K562 (cell line): ENCODE measurements at regions not wholly inside any gene's neighbourhood (a gene's known extent, or its start where the extent isn't known, plus 50 kb on each side); places are given as distances from the start of the nearest gene placed in this dataset.
"Not testable (repeated sequence)": the region's sequence is repeated elsewhere in the genome, so short reads cannot be mapped to it uniquely, and the experiment has no call there.

Source experiments
- ATAC-seq: fragments of 200-7000 bp; cut with Tn5 transposase; 3 replicates; pipeline ENCODE4 v1.9.1; 2020; ENCODE audit warnings: moderate library complexity
- BruUV-seq: library from RNA; stranded (reverse); fragments of 400-500 nt; replicated peaks from 2 replicates; lab custom pipeline; 2021; lab: Mats Ljungman, UMichigan
- CTCF ChIA-PET: fragments of 300-600 bp; formaldehyde crosslinking; extraction: SDS; loops from one replicate; lab custom pipeline; 2021; ENCODE audit warnings: low intra/inter-chr PET ratio; lab: Yijun Ruan, JAX
- POLR2A ChIA-PET: fragments of 300-600, 350-650 bp; sonication (Branson Sonifier 250); formaldehyde crosslinking; extraction: SDS; loops from one replicate; lab custom pipeline; 2021; ENCODE audit warnings: antibody characterized with exemption, inconsistent platforms; lab: Yijun Ruan, JAX
- DNase-seq, 4 experiments: peaks; one replicate each; pipeline versions ENCODE4 v3.0.0 to v3.0.0-alpha.2; 2011 to 2018; ENCODE audit warnings: low spot score in 3 of 4, mixed read lengths in 3 of 4; ENCODE audit errors: extremely low read depth in 1 of 4
- FAIRE-seq: peaks from 2 replicates; lab custom pipeline; 2011; peaks lifted over from hg19 to GRCh38; lab: Jason Lieb, UNC
- H2AFZ ChIP-seq: 2 replicates; pipeline ENCODE4 v1.6.0; 2011; ENCODE audit warnings: low read depth, low read length, control low read depth, inconsistent platforms
- H3K27ac ChIP-seq: fragments of 200-600 bp; 3 replicates; pipeline ENCODE4 v1.8.0; 2011; ENCODE audit warnings: low read depth, mild to moderate bottlenecking, control low read depth, inconsistent platforms, low read length, moderate library complexity, mixed read lengths; ENCODE audit errors: extremely low read depth
- H3K27me3 ChIP-seq, 2 experiments: fragments of 300-600 bp in 1 of 2; 2 replicates in 1 of 2; 3 replicates in 1 of 2; pipeline versions ENCODE4 v1.6.0 to v1.8.0; 2011; ENCODE audit warnings: inconsistent platforms in 2 of 2, low read length in 2 of 2, mild to moderate bottlenecking in 1 of 2, mixed read lengths in 1 of 2, moderate library complexity in 1 of 2; ENCODE audit not compliant: control insufficient read depth in 2 of 2, insufficient read depth in 2 of 2
- H3K36me3 ChIP-seq: fragments of 300-600 bp; 3 replicates; pipeline ENCODE4 v1.8.0; 2011; ENCODE audit warnings: mild to moderate bottlenecking, low read length, inconsistent platforms; ENCODE audit not compliant: control insufficient read depth, insufficient read depth
- H3K4me1 ChIP-seq, 2 experiments: fragments of 200-600 bp in 1 of 2; replicated peaks in 1 of 2; 2 replicates in 1 of 2; 3 replicates in 1 of 2; pipeline versions ENCODE4 v1.5.1 to v1.8.0; 2011; ENCODE audit warnings: inconsistent platforms in 2 of 2, low read length in 2 of 2, mild to moderate bottlenecking in 1 of 2, mixed read lengths in 1 of 2, moderate library complexity in 1 of 2; ENCODE audit not compliant: control insufficient read depth in 2 of 2, insufficient read depth in 2 of 2
- H3K4me2 ChIP-seq: 2 replicates; pipeline ENCODE4 v1.6.1; 2011; ENCODE audit warnings: low read length, control low read depth, inconsistent platforms, mixed read lengths; ENCODE audit not compliant: insufficient read depth
- H3K4me3 ChIP-seq: fragments of 200-600 bp; sonication (generic), shearing (Covaris generic); 2 replicates; pipeline ENCODE4 v1.5.1; 2016; ENCODE audit warnings: control low read depth, inconsistent platforms
- H3K79me2 ChIP-seq: fragments of 200-600 bp; 3 replicates; pipeline ENCODE4 v1.8.0; 2011; ENCODE audit warnings: low read length, inconsistent platforms; ENCODE audit not compliant: control insufficient read depth, insufficient read depth
- H3K9ac ChIP-seq, 2 experiments: 2 replicates each; pipeline versions ENCODE4 v1.6.0 to v1.6.1; 2011; ENCODE audit warnings: low read depth in 2 of 2, low read length in 2 of 2, control low read depth in 1 of 2, inconsistent platforms in 1 of 2, mild to moderate bottlenecking in 1 of 2, mixed read lengths in 1 of 2; ENCODE audit not compliant: insufficient read depth in 1 of 2
- H3K9me1 ChIP-seq: one replicate; pipeline ENCODE4 v1.6.0; 2011; ENCODE audit warnings: inconsistent platforms, mild to moderate bottlenecking, low read length, moderate library complexity; ENCODE audit not compliant: control insufficient read depth, insufficient read depth
- H3K9me3 ChIP-seq: replicated peaks from 2 replicates; pipeline ENCODE4 v1.5.1; 2011; ENCODE audit warnings: low read depth, low read length, inconsistent platforms; ENCODE audit not compliant: control insufficient read depth, insufficient read depth
- H4K20me1 ChIP-seq: replicated peaks from 2 replicates; pipeline ENCODE4 v1.6.1; 2011; ENCODE audit warnings: low read length, inconsistent platforms, mixed read lengths; ENCODE audit not compliant: control insufficient read depth, insufficient read depth
- HDAC1 ChIP-seq, 2 experiments: fragments of 450-650 bp; IDR thresholded peaks; 2 replicates each; pipeline ENCODE4 v1.6.1; 2016 to 2017; ENCODE audit warnings: inconsistent platforms in 1 of 2, mild to moderate bottlenecking in 1 of 2, moderate library complexity in 1 of 2
- HLTF ChIP-seq: fragments of 450-650 bp; IDR thresholded peaks from 2 replicates; pipeline ENCODE4 v1.6.1; 2016
- RUNX1 ChIP-seq: sonication (generic); IDR thresholded peaks from 2 replicates; pipeline ENCODE4 v1.6.1; 2016; ENCODE audit warnings: antibody characterized with exemption, low read depth
- ZFP91 ChIP-seq: sonication (generic); formaldehyde crosslinking; IDR thresholded peaks from 2 replicates; pipeline ENCODE4 v1.8.0; 2022; ENCODE audit warnings: mild to moderate bottlenecking, missing genetic modification reagents
- ZKSCAN8 ChIP-seq: fragments of 200-800 bp; sonication (Bioruptor generic); IDR thresholded peaks from 2 replicates; pipeline ENCODE4 v1.6.1; 2016; ENCODE audit warnings: missing genetic modification characterization, missing compliant biosample characterization
- ZNF239 ChIP-seq: fragments of 250-450 bp; sonication (Bioruptor Pico); IDR thresholded peaks from 2 replicates; pipeline ENCODE4 v1.4.0; 2020; ENCODE audit warnings: mild to moderate bottlenecking
- WGBS: fragments of 100-300 bp; shearing (Covaris generic); methylation state at CpG from one replicate; pipeline ENCODE4 v1.1.6; 2016; ENCODE audit warnings: low coverage, mixed read lengths; ENCODE audit not compliant: insufficient coverage; ENCODE audit errors: missing lambda C conversion rate; 5-methylcytosine and 5-hydroxymethylcytosine counted together
- in situ Hi-C: fragments of 300-500 bp; cut with MboI; formaldehyde crosslinking; loops from 4 replicates; pipeline ENCODE4 v1.15.0; 2018; ENCODE audit warnings: inconsistent platforms, mixed read lengths
- intact Hi-C: fragments of 100-400 bp; cut with micrococcal nuclease; formaldehyde crosslinking; loops from 2 replicates; pipeline ENCODE4 v1.14.2; 2022

GRCh38 chr2:53209679-53210458 lies 557.7 kb upstream of the CHAC2 start (continued):
- no peak for TF ChIP-seq ZKSCAN8 (CRISPR knock-in tag)
- no peak for TF ChIP-seq ZNF239 (CRISPR knock-in tag)
- TF ChIP-seq HDAC1 (IDR thresholded peaks at IDR 0.05), result no peak
- no peak for TF ChIP-seq HLTF
- TF ChIP-seq ZFP91 (CRISPR knock-in tag), result no peak

GRCh38 chr2:53208815-53209214 lies 558.8 kb upstream of the CHAC2 start:
- H3K4me2 ChIP-seq, result no peak overlapping the region
- H3K79me2 ChIP-seq, result no peaks in the 10 kb centered on the region
- FAIRE-seq (no peak), ATAC-seq (no peak), DNase-seq (no peak)
- ChIA-PET CTCF (no interaction called here), POLR2A (no interaction called here)
- BruUV-seq, result no TSS peak
- no peaks in the 10 kb centered on the region for H4K20me1 ChIP-seq
- H3K9ac ChIP-seq, result no peak overlapping the region
- in situ Hi-C loops, result no loop called here
- 0% methylated on average over 4 of the region's 4 CpGs for WGBS
- H3K27ac ChIP-seq, result no peak overlapping the region
- H2AFZ ChIP-seq, result no peak overlapping the region
- no peak for TF ChIP-seq RUNX1
- H3K36me3 ChIP-seq, result no peaks in the 10 kb centered on the region
- no peak overlapping the region for H3K4me3 ChIP-seq
- intact Hi-C loops, result no loop called here
- no peaks in the 10 kb centered on the region for H3K4me1 ChIP-seq
- H3K27me3 ChIP-seq, result no peaks in the 10 kb centered on the region
- no peaks in the 10 kb centered on the region for H3K9me3 ChIP-seq
- H3K9me1 ChIP-seq, result no peaks in the 10 kb centered on the region

GRCh38 chr2:53206226-53206625 lies 561.4 kb upstream of the CHAC2 start:
- POLR2A ChIA-PET, H3K27ac ChIP-seq, FAIRE-seq, H2AFZ ChIP-seq, BruUV-seq, ATAC-seq, H3K36me3 ChIP-seq, H4K20me1 ChIP-seq, CTCF ChIA-PET, H3K9ac ChIP-seq, H3K9me3 ChIP-seq, H3K9me1 ChIP-seq, in situ Hi-C loops, intact Hi-C loops, H3K27me3 ChIP-seq, H3K4me3 ChIP-seq, DNase-seq, H3K79me2 ChIP-seq, H3K4me2 ChIP-seq, H3K4me1 ChIP-seq: not testable (repeated sequence)
- WGBS, result 5% methylated on average over 1 of the region's 1 CpG
